Caki2 (cell line): ENCODE measurements at regions not wholly inside any gene's neighbourhood (a gene's known extent, or its start where the extent isn't known, plus 50 kb on each side); places are given as distances from the start of the nearest gene placed in this dataset.

ENCODE experiments used
- DNase-seq: peaks from one replicate; pipeline ENCODE4 v3.0.0-alpha.2; 2015; ENCODE audit warnings: low read depth
- in situ Hi-C: cut with HindIII; loops from 2 replicates; pipeline ENCODE4 v1.10.0; 2016; ENCODE audit warnings: low sequenced_read_pairs, low pct_unique_long_range_greater_than_20kb, mixed read lengths

DNA sequence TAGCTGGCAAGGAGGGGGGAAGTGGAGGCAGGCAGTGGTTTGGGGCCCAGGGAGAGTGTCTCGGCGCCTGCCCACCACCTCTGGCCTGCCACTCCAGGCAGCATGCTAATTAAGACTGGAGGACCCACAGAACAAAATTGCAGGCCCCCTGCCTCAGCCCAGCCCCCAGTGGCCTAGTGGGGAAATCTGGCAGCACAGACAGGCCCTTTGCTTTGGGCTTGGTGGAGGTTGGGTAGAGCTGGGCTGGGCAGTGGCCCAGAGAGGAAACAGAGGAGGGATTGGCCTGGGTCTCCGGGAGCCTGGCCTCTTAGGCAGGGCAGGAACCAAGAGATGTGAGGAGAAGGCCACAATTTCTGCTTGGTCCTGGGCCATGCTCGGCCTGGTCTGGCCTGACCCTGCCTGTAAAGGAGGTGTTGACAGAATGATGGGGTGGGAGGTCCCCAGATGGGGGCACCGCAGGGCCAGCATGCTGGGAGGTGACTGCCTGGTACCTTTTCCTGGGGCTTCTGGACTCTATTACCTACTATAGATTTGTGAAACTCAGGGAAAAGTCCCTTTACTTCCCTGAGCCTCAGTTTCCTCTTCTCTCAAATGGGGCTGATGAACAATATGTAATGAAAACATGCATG is 92.4 kb upstream of the PJA1 start:
- in situ Hi-C loops = no loop called here
- DNase-seq = no peak

DNA sequence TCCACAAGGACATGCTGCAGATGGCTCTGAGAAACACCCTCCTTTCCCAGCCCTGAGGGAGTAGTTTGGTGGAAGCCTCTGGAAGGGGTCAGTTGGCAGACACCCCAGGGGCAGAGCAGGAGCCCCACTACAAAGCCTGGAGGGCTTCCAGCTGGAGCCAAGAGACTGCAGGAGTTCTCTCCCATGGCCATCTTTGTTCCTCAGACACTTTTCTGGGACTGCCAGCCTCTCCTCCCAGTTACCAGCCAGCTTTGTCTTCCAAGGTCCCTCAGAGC is 91.0 kb upstream of the PJA1 start:
- in situ Hi-C loops = no loop called here
- DNase-seq = no peak

DNA sequence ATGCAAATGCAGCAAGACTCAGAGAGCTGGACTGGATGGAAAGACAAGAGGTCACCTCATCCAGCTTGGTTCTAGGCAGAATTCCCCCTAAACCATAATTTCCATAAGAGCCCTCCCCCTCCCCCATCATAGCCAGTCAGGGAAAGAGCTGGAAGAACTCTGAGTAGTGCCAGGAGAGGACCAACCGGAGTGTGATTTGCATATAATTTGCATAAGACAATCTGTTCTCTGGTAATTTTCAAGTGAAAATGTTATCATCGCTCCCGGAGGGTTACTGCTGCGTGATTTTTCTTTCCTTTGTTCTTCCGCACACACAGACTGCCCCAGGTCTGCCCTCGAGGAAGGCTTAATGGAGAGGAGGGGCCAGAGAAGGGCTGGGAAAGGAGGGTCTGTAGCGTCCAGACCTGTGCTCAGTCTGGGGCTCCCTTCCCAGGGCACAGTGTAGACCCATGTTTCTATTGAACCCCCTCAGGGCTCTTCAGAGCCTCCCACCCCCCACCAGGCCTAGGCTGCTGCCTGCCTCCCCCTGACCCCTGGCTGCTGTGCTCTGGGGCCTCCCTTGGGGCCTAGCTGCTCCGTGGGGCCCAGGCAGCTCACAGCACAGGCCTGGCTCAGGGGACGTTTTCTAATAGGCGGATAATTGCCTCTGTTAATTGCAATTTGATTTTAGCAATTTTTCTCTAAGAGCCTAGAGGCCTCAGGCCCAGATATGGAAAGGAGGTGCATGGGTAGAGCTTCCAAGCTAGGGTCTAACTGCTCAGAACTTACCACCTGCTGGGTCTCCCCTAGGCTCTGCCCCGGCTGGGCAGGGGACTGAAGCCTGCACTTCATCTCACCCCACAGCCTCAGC is 90.4 kb upstream of the PJA1 start:
- DNase-seq = no peak
- in situ Hi-C loops = no loop called here

DNA sequence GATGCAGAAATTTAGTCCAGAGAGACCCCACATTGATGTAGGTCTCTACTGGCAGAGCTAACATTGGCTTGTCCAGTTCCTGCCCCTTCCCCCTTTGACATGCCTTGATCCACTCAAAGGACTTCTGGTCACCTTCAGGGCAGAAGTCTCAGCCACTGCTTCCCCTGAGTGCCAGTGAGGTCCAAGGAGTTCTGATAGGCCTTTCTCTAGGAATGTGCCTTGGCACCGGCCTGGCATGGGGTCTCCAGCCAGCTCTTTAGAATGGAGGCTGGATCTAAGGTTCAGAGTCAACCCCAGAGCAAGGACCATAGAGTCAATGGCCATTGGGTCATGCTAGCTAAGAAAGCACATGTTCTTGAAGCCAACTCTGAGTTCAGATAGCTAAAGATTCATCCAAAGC is 88.6 kb upstream of the PJA1 start:
- in situ Hi-C loops = no loop called here
- no peak for DNase-seq

DNA sequence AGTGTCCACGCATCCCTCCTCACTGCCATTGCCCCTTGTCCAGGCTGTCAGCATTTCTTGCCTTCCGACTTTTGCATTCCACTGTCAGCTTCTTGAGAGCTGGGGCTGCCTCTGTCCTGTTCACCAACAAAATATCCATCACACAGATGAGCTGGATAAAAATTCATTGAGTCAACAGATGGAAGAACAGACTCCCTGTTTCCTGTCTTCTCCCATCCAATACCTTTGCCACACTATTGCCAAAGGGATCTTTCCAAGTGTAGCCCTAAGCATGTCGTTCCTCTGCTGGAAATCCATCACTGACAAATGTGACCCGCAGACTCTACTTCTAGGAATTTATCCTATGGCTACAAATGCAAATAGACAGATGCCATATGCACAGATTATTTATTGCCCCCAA is 78.0 kb upstream of the PJA1 start:
- in situ Hi-C loops = no loop called here
- DNase-seq = no peak

DNA sequence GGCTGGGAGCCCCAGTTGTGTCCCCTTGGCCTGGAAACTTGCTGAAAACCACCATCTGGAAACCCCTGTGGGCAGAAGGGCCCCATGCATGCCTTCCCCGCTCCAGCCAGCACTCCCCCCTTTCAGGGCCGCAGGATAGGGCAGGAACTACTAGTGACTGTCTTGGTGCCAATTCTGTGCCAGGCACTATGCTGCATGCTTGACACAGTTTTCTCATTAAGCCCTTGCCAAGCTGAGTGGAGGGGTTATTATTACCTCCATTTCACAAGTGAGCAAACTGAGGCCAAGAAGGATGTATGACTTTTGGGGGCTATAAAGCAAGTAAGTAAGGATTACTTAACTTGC is 73.6 kb upstream of the PJA1 start:
- in situ Hi-C loops = no loop called here
- DNase-seq = no peak

DNA sequence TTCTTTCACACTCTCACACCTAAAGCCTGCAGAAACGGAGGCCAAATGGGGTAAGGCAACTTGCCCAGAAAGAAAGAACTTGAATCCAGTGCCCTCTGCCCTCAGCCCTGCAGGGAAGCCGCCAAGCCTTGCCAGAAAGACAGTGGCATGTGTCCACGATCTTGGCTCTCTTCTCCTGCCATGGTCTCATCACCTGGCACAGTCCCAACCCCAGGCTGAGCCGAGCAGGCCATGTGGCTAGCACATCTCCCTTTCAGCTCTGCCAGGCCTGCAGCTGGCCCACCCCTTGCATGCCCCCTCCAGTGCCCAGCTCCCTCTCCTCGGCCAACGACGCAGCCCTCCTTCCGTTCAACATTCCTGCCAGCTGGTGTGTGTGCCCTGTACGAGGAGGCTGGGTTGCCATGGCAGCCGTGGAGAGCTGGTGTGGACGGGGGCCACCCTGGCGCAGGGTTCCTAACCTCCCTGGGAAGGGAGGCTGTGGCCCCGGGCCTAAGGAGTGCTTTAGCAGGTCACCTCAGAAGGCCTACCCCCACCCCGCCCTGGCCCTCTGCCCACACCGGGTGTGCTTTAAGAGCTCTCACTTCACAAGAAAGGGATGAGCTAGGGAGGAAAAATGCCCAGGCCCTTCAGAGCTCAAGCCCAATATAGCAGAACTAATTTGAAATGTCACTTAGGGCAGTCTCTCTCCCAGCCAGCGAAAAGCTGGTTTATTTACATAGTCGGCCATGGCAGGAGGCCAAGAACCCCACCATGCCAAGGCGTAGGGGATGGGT is 73.0 kb upstream of the PJA1 start:
- no peak for DNase-seq
- in situ Hi-C loops = no loop called here

DNA sequence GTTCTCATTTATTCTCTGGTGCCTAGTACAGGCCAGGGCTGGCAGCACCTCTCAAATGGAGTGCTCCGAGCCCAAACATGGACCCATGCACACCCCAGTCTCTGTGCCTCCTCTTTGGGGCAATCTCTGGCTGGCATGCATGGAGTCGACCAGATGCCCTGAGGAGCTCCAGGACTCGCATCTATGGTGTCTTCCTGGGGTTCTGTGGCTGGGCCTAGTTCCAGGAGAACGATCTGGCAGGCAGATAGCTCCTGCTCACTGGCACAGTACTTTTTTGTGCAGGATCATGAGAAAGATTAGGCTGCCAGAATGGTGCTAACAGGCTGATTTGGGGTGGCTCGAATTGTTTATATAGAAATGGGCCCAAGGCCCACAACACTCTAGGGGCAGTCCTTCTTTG is 72.0 kb upstream of the PJA1 start:
- in situ Hi-C loops = no loop called here
- DNase-seq = no peak

DNA sequence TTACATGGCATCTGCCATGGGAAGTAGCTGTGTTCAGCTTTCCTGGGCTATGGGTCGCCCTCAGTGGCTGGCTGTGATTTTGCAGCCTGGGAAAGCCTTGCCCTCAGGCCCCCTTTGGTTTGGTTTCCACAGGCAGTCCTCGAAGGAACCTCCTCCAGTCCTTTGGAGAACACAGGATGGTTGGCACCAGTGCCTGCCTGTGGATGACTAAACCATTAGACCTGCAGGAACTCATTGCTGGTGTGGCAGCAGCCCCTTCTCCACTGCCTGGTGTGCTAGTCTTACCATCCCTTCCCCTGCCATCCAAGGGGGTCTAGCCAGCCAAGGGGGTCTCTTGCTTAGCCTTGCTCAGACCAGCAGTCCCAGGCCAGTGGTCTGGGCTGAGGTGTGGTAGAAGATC is 71.4 kb upstream of the PJA1 start:
- no peak for DNase-seq
- in situ Hi-C loops = no loop called here

DNA sequence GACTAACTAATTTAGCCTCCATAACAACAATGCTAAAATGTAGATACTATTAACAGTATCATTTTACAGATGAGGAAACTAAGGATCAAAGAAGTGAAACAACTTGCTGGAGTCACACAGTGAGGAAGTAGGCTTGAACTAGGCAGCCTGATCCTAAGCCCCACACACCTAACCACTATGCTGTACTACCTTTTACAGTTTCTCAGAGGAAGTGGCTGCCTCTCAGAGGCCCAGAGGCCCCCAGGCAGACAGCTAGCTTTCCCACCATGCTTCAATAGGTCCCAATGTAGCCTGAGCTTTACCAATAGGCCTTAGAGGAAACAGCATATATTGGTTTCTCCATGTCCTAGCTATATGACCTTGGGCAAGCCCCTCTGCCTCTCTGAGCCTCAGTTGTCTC is 69.4 kb upstream of the PJA1 start:
- no peak for DNase-seq

DNA sequence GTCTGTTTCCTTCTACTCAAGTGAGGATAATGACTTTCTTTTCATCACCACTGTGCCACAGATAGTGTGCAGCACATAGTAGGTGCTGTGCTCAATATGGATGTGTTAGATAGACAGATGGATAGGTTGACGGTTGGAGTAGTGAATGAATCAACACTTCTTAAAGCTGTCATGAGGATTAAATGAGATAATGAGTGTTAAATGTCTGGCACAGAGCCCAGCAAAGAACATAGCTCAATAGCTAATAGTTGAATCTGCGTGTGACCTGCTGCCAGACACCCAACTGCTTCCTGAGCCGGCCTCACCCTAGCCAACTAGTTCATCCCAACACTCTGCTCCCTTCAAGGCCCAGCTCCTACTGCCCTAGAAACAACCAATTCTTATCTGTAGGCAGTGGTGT is 67.7 kb upstream of the PJA1 start:
- no peak for DNase-seq
- in situ Hi-C loops = no loop called here

More for the DNA sequence above, 69.4 kb upstream of the PJA1 start:
- in situ Hi-C loops = no loop called here

DNA sequence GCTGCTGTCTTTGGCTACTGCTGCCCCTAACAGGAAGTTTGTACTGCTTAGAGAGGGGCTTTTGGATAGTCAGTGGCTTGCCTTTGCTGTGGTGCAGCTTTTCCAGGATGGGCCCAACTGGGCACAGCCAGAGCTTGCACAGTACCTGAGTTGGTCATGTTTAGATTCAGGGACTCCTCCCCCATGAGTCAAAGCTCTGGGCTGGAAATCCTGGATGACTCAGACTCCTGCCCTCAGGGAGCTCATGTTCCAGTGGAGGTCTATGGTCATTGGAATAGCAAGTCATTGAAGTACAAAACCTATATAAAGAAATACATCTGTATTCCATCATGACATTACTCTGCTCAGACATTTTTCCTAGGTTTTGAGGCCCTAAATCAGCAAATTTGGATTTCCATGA is 66.7 kb upstream of the PJA1 start:
- DNase-seq = no peak

DNA sequence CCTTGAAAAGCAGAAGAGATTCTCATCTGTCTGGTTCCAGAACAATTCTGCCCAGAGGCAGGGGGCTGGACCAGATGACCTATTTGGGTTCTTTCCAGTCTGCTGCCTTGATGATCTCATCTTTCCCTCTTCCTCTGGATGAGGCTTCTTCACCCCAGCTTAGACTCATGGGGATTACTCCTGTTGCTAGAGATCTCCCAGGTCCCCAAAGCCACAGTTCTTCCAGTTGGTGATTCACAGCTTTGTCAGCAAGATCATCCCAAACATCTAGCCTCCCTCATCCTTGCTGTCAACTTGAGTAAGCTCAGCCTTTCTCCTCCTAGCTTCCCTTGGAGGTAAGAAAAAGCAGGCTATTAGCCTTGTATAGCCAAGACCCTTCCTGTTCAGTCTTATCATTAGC is 64.2 kb upstream of the PJA1 start:
- in situ Hi-C loops = no loop called here
- DNase-seq = no peak

More for the DNA sequence above, 66.7 kb upstream of the PJA1 start:
- in situ Hi-C loops = no loop called here

DNA sequence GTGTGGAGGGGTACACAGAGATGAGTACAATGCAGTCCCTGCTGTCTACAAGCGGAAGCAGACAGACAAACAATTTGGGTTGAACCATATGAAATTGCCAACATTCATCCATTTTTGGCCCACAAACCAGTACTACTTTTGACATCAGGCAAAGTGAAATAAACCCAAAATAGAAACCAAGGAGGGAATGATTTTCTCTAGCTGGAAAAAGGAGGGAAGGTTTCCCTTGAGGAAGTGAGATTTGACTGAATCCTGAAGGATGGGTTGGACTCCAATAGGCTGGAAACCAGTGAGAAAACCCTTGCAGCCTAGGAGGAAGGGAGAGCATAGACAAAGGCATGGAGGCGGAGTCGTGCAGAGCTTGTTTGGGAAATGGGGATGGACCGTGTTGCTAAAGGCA is 63.5 kb upstream of the PJA1 start:
- DNase-seq = no peak

DNA sequence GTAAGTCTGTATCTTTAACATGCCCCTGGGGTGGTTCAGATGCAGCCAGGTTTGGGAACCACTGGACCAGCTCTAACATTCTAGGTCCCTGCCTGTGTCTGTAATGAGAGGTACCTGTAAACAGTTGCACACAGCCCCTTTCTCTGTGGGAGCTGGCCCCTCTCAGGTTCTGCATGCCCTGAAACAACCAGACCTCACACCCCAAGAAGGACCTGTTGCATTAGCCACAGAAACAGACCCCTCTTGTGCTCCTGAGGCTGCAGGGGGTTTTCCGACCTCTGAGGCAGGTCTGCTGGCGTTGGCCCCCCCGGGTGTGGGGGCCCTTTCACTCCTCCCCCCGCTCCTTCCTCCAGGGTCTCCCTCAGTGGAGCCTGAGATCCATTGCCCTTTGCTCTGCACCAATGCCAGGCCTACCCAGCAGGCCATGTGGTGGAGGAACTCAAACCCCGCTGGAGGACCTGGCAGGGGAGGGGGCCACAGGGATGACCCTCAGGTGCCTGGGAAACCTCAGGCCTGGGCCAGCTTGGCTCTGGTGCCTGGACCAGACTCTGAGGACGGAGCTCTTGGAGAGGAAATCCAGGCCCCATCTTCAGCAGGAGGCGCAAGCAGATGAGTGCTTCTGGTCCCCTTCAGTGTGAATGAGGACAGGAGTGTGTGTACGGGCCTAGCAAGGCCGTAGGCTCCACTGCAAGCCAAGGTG is 61.4 kb upstream of the PJA1 start:
- no peak for DNase-seq
- in situ Hi-C loops = no loop called here

More for the DNA sequence above, 63.5 kb upstream of the PJA1 start:
- in situ Hi-C loops = no loop called here

DNA sequence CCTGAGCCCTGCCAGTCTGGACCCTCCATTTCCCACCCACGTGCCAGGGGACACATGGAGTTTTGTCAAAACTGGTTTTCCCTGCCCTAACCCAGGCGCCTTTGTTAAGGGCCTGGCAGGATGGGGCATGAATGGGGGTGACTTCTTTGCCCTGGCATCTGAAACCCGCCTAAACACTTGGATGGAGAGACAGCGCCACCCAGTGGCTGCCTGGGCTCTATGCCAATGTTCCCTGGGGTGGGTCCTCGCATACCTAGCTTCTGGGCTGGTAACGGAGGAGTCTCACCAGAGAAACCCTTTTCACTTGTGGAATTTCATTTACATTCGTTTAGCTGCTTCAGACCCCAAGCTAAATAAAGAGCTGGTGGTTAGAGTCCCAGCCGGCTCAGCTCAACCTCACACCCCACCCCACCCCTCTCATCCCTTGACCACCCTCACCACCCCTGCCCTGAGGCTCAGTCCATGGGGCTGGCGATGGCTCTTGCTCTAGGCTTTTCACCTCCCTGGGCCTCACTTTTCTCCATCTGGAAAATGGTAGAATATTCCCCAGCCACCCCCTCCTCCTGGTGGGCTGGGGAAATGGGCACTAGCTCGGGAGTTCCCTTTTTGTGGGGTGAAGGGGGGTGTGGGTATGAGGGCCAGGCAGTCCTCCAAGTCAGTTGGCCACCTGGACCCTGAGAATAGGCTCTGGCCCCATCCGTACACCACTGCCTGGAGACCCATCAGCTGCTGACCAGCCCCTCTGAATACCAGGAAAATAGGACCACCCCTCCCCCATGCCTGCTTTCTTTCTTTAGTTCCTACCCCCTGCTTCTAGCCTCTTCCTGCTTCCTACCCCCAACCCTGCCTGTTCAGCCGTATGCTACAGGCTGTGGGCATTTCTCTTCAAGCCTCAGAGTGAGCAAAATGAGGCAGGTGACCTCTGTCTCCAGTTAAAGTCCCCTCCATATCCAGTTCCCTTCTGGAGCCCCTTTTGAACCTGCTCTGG is 57.1 kb upstream of the PJA1 start:
- in situ Hi-C loops = no loop called here
- DNase-seq = peak; percentile 1

DNA sequence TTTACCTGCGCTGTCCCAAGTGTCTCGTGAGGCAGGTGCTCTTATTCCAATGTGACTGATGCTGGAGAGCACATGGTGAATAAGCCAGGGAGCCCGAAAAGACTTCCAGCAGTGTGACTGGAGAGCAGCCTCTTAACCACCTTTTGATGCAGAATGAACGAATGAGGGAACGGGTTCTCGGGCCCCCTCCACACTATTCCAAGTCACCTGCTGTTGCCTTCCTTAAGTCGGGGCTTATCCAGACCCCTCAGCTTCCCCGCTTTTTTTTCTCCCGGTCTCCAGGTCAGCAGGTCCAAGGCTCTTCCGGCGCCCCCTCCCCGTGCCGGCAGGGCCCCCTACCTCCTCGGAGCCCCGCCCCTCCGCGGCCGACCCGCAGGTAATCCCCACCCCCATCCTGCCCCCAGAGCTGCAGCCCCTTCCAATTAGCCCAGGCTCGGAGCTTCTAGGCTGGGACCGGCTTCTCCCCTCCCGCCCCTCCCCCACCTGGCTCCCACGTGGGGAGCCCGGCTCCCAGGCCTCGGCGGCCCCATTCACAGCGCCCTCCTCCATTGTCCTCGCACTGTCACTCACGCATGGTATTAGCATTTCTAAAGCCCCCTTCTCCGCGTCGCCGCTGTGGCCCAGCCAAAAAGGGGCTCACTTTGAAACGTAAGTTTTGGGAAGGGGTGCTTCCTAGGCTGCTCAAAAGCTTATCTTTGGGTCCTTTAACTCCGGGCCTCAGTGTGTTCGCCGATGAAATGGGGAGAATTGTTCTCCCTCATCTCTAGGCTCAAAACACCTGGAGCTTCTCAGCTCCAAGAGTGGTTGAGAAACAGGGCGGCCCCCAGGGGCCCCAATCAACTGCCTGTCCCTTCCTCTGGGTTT is 56.2 kb upstream of the PJA1 start:
- in situ Hi-C loops = no loop called here

More for the DNA sequence above, 56.2 kb upstream of the PJA1 start:
- DNase-seq = no peak
